NCI-H128 (cell line): ENCODE measurements at regions not wholly inside any gene's neighbourhood (a gene's known extent, or its start where the extent isn't known, plus 50 kb on each side); places are given as distances from the start of the nearest gene placed in this dataset.
"Not testable (repeated sequence)": the region's sequence is repeated elsewhere in the genome, so short reads cannot be mapped to it uniquely, and the experiment has no call there.

Experiments used
- DNase-seq: peaks from one replicate; lab custom pipeline; 2025; ENCODE audit not compliant: unreplicated experiment; lab: John Stamatoyannopoulos, UW

GRCh38 chr21:35394634-35395369, 345.7 kb upstream of the RUNX1 start:
- no peak for DNase-seq

- no peak for DNase-seq
Measured at GRCh38 chr21:35394049-35394448, 344.9 kb upstream of the RUNX1 start.

DNA sequence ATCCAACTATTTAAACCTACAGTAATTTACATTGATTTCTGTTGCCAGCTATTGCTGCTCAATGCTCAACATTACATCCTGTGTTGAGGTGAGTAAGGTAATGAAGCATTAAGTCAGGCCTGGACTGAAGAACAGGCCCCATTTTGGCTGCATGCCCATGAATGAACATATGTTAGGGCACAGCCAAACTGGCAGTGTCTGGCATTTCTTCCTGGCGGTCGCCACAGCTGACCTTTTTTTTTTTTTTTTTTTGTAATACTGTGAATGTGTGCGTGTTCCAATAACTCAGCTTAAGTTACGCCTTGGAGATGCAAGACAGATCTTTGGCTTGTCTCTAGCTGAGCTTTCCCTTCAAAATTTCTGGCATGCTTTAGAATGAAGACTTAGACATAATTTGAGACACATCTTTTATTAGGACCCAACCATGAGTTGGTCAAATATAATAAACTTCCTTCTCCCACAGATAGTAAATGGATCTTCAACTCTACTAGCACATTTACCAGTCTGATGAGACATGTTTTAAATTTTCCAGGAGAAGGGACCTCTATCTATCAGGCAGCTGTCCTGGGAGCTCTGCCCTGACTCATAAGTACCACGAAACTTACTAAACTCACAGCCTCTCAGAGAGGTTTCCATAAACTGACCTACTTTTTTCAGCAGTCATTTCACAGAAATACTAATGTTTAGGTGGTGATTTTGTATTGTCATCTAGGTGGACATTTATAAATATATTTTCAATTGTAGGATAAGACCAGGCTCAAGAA, 341.1 kb upstream of the RUNX1 start:
- no peak for DNase-seq

GRCh38 chr21:35386491-35387079, 337.5 kb upstream of the RUNX1 start:
- DNase-seq, result no peak

GRCh38 chr21:35384375-35384774, 335.3 kb upstream of the RUNX1 start:
- DNase-seq, result no peak

DNA sequence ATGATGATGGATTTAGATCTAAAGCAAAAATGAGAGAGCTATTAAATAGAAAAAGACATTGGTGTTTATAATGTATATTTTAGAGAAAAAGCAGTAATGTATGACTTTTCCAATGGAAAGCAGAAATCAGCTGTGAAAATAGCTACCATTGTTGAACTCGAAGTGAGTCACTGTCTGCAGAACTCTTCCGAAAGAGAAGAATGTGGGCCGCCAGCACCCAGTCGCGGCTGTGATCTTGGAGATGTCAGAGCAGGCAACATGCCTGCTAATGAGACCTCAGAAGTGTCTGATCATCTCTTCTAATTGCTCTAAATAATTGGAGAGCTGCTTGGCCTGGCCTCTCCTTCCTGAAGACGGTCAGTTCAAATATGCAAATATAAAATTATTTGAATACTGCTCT, 333.6 kb upstream of the RUNX1 start:
- no peak for DNase-seq

DNA sequence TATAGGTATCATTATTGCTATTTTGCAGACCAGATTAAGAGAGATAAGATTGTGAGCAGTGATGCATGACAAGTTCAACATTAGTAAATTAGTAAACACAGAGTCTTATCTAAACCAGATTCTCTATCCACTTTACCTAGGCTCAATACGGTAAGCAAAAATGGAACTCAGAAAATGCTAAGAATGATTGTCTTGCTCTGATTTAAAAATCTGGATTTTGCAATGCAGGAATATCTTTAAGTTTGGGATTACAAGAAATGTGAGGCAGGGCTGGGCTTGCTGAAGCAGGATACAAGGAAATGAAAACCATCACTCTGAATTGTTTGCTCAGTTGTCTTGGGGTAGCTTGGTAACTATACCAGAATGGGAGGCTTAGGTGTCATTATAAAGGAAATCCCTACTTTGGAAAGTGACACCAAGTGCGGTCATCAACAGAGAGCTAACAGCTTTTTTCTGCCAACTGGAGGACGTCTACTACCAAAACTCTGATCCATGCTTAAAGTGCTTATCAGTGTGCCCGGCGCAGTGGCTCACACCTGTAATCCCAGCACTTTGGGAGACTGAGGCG, 332.7 kb upstream of the RUNX1 start:
- DNase-seq, result no peak

DNA sequence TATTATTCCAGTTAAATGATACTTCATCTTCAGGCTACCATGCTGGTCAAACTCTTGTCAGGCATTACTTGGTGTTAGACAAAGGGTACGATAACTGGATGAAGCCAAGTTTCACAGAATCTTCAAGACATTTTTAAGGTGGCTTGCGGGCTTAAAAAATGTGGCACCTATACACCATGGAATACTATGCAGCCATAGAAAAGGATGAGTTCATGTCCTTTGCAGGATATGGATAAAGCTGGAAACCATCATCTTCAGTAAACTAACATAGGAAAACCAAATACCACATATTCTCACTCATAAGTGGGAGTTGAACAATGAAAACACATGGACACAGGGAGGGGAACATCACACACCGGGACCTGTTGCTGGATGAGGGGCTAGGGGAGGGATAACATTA, 331.2 kb upstream of the RUNX1 start:
- DNase-seq, result not testable (repeated sequence)

DNA sequence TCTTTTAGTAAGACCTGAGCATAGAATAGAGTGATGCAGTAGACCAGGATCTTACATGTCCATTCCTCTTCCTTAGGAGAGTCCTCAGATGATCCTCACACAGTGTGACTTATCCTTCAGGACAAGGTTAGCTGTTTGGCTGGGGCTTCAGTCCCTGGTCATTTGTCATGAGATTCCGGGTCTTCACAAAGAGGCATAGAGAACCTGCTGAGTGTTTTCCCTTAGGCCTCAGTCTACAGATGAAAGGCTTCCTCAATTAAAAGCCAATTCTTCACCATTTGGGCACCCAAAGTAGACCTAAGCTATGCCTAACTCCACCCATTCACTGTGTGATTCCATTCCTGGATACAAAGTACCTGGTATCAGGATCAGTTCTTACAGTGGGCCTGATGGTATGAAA, 329.8 kb upstream of the RUNX1 start:
- DNase-seq, result no peak

GRCh38 chr21:35377505-35378090, 328.5 kb upstream of the RUNX1 start:
- no peak for DNase-seq

GRCh38 chr21:35376406-35377135, 327.5 kb upstream of the RUNX1 start:
- no peak for DNase-seq

GRCh38 chr21:35375115-35375514, 326.0 kb upstream of the RUNX1 start:
- DNase-seq, result no peak

GRCh38 chr21:35373998-35374397, 324.9 kb upstream of the RUNX1 start:
- DNase-seq, result no peak

DNA sequence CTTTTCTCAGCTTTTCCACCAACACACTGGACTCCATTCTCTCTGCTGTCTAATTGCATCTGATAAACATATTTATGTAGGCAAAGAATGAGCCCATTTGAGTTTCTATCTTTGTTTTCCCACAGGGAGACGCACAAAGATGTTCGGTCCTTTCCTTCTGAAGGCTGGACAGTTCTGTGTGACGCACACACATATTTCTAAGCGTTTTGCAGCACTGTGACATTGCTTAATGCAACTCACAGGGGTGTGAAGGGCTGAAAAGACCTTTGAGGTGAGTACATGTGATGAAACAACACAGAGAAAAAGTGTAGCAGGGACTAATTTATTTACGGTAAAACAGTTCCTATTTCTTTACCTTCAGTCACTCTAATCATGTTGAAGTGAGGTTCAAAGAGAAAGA, 323.1 kb upstream of the RUNX1 start:
- DNase-seq, result no peak

- no peak for DNase-seq
Measured at GRCh38 chr21:35370671-35371070, 321.6 kb upstream of the RUNX1 start.

DNA sequence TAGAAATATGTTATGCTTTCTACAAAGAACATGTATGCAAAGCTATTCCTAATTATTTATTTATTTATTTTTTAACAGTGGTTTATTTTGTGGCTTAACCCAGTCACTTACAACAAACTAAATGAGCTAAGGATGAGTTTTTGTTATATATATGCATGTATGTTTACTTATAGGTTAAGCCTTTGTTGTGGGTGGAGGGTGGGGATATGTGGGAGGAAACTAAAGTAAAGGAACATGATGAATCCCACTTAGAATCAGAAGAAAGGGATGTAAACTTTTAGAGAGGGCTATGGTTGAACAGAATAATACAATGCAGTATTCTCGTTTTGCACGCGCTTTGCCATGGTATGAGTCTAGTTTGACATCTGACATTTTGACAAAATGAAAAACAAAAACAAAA, 321.0 kb upstream of the RUNX1 start:
- DNase-seq, result no peak

- no peak for DNase-seq
Measured at GRCh38 chr21:35368326-35368725, 319.2 kb upstream of the RUNX1 start.

DNA sequence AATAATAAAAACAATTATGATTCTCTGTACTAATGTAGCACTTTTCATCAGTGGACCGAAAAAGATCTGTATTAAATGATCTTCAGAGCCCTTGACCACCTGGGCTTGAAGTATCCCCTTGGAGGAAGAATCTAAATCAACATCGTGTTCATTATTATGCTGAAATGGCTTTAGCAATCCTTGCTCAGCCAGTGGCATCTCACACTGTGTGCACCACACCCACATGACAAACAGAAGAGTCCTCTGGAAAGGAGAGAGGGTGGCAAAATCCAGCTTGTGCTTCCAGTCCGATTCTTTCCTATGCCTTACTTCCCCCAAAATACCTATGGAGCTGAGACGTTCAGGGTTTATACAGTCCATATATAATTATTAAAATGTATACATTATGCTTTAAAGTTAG, 318.5 kb upstream of the RUNX1 start:
- peak; percentile 85 for DNase-seq

GRCh38 chr21:35366394-35367080, 317.4 kb upstream of the RUNX1 start:
- no peak for DNase-seq

- no peak for DNase-seq
Measured at GRCh38 chr21:35363458-35363857, 314.4 kb upstream of the RUNX1 start.
